Astrocyte of the cerebellum (primary cell): ENCODE measurements at regions not wholly inside any gene's neighbourhood (a gene's known extent, or its start where the extent isn't known, plus 50 kb on each side); places are given as distances from the start of the nearest gene placed in this dataset.

Experiments used
- DNase-seq: peaks from one replicate; pipeline ENCODE4 v3.0.0-alpha.2; 2011; ENCODE audit warnings: low read depth
- H3K4me3 ChIP-seq: 2 replicates; pipeline ENCODE4 v1.5.1; 2011; ENCODE audit warnings: mild to moderate bottlenecking, low read depth, low read length, moderate library complexity
- in situ Hi-C: cut with HindIII; loops from 2 replicates; pipeline ENCODE4 v1.10.0; 2017; ENCODE audit warnings: low sequenced_read_pairs
- TF ChIP-seq, protein P1 (sequence below): IDR thresholded peaks from 2 replicates; pipeline ENCODE4 v1.5.1; 2012; ENCODE audit warnings: low read length, low read depth, moderate library complexity, mild to moderate bottlenecking; ENCODE audit errors: missing control alignments

- DNase-seq, result no peak
- H3K4me3 ChIP-seq, result no peak overlapping the region
- TF ChIP-seq, protein P1, sequence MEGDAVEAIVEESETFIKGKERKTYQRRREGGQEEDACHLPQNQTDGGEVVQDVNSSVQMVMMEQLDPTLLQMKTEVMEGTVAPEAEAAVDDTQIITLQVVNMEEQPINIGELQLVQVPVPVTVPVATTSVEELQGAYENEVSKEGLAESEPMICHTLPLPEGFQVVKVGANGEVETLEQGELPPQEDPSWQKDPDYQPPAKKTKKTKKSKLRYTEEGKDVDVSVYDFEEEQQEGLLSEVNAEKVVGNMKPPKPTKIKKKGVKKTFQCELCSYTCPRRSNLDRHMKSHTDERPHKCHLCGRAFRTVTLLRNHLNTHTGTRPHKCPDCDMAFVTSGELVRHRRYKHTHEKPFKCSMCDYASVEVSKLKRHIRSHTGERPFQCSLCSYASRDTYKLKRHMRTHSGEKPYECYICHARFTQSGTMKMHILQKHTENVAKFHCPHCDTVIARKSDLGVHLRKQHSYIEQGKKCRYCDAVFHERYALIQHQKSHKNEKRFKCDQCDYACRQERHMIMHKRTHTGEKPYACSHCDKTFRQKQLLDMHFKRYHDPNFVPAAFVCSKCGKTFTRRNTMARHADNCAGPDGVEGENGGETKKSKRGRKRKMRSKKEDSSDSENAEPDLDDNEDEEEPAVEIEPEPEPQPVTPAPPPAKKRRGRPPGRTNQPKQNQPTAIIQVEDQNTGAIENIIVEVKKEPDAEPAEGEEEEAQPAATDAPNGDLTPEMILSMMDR, result no peak
Observed at GRCh38 chr21:39105836-39106235, 77.4 kb downstream of the PSMG1 start.

DNA sequence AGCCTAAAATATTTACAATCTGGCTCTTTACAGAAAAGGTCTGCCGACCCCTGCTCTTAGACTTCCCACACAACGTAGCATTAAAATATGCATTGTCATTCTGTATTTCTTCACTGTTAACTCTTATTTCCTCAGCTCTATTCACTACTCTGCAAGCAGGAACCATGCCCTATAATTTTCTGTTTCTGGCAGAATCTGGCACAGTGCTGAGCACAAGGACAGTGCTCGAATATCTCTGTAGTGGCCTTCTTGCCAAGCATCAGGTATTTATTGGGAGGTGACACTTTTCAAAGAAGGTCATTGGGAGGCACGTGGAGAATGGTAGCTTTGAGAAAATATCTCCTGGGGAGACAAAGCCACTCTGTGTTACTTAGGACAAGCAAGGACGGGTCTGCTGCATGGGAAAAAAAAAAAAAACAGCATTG, 77.9 kb downstream of the PSMG1 start:
- TF ChIP-seq, protein P1, result no peak
- DNase-seq, result no peak
- H3K4me3 ChIP-seq, result no peak overlapping the region
- in situ Hi-C loops, result no loop called here

More at GRCh38 chr21:39105836-39106235, 77.4 kb downstream of the PSMG1 start:
- in situ Hi-C loops, result no loop called here

DNA sequence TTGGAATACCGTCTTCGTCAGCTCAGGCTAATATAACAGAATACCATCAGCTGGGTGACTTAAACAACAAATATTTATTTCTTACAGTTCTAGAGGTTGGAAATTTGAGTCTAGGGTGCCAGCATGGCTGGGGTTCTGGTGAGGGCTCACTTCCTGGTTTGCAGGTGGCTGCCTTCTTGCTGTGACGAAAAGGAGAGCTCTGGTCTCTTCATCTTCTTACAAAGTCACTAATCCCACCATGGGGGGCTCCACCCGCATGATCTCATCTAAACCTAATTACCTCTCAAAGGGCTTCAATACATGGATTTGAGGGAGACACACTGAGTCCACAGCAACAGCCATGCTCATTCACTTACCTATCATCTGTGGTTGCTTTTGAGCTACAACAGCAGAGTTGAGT, 78.3 kb downstream of the PSMG1 start:
- H3K4me3 ChIP-seq, result no peak overlapping the region
- TF ChIP-seq, protein P1, result no peak
- in situ Hi-C loops, result no loop called here
- DNase-seq, result no peak

- in situ Hi-C loops, result no loop called here
- no peak for DNase-seq
- no peak overlapping the region for H3K4me3 ChIP-seq
- TF ChIP-seq, protein P1, result no peak
Observed at GRCh38 chr21:39103689-39104088, 79.6 kb downstream of the PSMG1 start.

- H3K4me3 ChIP-seq, result no peak overlapping the region
- DNase-seq, result no peak
- TF ChIP-seq, protein P1, result no peak
- in situ Hi-C loops, result no loop called here
Observed at GRCh38 chr21:39099859-39100258, 83.4 kb downstream of the PSMG1 start.

- TF ChIP-seq, protein P1, result no peak
- in situ Hi-C loops, result no loop called here
- no peak overlapping the region for H3K4me3 ChIP-seq
- no peak for DNase-seq
Observed at GRCh38 chr21:39098696-39099200, 84.5 kb downstream of the PSMG1 start.
